ENCODE measurements at regions not wholly inside any gene's neighbourhood (a gene's known extent, or its start where the extent isn't known, plus 50 kb on each side); places are given as distances from the start of the nearest gene placed in this dataset.

DNA sequence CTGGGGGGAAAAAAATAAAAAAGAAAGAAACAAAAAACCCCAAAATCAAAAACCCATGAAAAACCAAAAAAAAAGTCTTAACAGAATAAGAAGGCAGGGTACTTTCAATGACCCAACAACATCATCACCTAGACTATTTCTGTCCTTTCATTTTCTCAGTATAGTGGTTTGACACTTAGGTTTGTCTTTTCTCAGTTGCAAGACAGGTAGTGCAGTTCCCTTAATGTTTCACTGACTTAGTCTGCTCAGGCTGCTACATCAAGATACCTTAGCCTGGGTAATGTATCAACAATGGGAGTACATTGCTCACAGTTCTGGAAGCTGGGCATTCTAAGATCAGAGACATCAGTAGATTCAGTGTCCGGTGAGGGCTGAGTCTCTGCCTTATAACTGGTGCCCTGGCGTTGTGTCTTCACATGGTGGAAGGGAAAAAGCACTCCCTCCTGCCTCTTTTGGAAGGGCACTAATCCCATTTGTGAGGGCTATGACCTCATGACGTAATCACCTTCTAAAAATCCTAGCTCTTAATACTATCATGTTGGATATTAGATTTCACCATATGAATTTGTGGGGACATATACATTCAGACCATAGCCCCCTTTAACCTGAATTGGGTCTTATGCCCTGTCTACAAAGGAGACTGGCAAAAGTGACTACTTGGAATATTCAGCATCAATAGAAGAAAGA is 362.3 kb upstream of the RBFOX1 start:
- TF ChIP-seq POLR2AphosphoS5 (IDR thresholded peaks at IDR 0.05): no peak
- TF ChIP-seq, protein P1, sequence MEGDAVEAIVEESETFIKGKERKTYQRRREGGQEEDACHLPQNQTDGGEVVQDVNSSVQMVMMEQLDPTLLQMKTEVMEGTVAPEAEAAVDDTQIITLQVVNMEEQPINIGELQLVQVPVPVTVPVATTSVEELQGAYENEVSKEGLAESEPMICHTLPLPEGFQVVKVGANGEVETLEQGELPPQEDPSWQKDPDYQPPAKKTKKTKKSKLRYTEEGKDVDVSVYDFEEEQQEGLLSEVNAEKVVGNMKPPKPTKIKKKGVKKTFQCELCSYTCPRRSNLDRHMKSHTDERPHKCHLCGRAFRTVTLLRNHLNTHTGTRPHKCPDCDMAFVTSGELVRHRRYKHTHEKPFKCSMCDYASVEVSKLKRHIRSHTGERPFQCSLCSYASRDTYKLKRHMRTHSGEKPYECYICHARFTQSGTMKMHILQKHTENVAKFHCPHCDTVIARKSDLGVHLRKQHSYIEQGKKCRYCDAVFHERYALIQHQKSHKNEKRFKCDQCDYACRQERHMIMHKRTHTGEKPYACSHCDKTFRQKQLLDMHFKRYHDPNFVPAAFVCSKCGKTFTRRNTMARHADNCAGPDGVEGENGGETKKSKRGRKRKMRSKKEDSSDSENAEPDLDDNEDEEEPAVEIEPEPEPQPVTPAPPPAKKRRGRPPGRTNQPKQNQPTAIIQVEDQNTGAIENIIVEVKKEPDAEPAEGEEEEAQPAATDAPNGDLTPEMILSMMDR (IDR thresholded peaks at IDR 0.05): no peak
